ENCODE measurements at regions not wholly inside any gene's neighbourhood (a gene's known extent, or its start where the extent isn't known, plus 50 kb on each side); places are given as distances from the start of the nearest gene placed in this dataset.

DNA sequence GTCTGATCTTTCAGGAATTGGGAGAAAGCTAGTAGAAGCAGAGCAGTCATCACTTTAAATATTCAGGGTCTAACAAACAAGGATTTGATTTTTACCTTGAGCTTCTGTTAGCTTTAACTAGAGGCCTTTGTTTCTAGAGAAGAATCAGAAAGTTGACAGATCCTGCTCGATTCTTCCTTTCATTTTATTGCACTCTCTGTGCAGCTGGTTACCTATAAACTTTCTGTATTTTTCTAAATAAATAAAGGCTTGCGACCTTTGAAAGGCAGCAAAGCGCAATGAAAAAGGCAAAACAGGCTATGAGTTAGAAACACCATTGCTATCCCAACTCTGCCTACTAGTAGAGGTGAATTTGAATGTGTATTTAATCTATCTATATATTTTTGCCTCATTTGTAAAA is 101.4 kb upstream of the NPY2R start:
- no peak for DNase-seq
- Mint-ChIP-seq H3K4me3 (no peak overlapping the region), H3K27ac (no peak overlapping the region), H3K4me1 (no peaks in the 10 kb centered on the region), H3K27me3 (no peaks in the 10 kb centered on the region), H3K9me3 (no peaks in the 10 kb centered on the region), H3K36me3 (ENCODE audit: low read depth) (no peaks in the 10 kb centered on the region)
- ATAC-seq (ENCODE audit: low read depth), result no peak
- intact Hi-C loops (cut with micrococcal nuclease), result no loop called here
- no peak for TF ChIP-seq CTCF (IDR thresholded peaks at IDR 0.05)
- POLR2A ChIA-PET, result no interaction called here
- CTCF ChIA-PET, result no interaction called here

DNA sequence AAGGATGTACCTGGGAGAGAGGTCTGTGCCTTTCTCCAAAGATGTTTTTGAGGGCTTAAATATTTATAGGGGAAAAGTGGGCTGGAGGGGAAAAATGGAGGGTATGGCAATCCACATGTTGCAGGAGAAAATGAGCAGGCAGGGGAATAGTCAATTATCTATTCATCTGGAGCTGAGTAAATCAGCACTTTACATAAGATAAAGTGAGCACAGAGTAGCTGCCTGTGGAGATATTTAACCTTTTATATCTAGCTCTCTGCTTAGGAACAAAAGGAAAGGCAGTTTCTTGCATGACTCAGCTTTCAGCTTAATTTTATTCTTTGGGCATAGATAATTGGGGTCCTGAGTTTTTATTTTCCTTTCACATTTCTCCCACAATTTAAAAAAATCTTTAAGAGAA is 93.6 kb upstream of the NPY2R start:
- peaks cover 2% of the 10 kb centered on the region for H3K9me3 Mint-ChIP-seq
- CTCF ChIA-PET, result no interaction called here
- no peak overlapping the region for H3K27ac Mint-ChIP-seq
- POLR2A ChIA-PET, result no interaction called here
- ATAC-seq (ENCODE audit: low read depth) (no peak), DNase-seq (no peak)
- H3K27me3 Mint-ChIP-seq, result no peaks in the 10 kb centered on the region
- no peak for TF ChIP-seq CTCF (IDR thresholded peaks at IDR 0.05)
- no peak overlapping the region for H3K4me3 Mint-ChIP-seq
- no peaks in the 10 kb centered on the region for H3K36me3 Mint-ChIP-seq (ENCODE audit: low read depth)
- intact Hi-C loops (cut with micrococcal nuclease), result no loop called here
- no peaks in the 10 kb centered on the region for H3K4me1 Mint-ChIP-seq

DNA sequence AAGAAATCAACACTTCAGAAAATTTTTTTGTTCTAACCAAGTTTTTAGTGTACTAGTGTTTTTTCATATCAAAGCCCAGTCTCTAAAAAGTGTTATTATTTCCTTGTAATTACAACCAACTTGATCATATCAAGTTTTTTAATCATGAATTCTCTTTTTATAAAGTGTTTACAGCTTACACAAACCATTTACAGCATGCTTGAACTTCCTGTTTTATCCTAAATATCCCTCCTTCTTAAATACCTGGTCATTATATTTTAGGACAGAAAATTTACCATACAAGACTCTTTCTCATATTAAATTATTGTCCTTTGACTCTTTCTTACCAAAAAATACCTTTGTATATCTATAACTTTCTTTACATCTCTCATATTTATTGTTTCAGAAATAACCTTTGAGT is 89.4 kb upstream of the NPY2R start:
- ATAC-seq (ENCODE audit: low read depth) (no peak), DNase-seq (no peak)
- H3K36me3 Mint-ChIP-seq (ENCODE audit: low read depth), result no peaks in the 10 kb centered on the region
- no peak for TF ChIP-seq CTCF (IDR thresholded peaks at IDR 0.05)
- no peak overlapping the region for H3K27ac Mint-ChIP-seq
- H3K9me3 Mint-ChIP-seq, result peaks cover 2% of the 10 kb centered on the region
- ChIA-PET CTCF (no interaction called here), POLR2A (no interaction called here)
- H3K27me3 Mint-ChIP-seq, result no peaks in the 10 kb centered on the region
- intact Hi-C loops (cut with micrococcal nuclease), result no loop called here
- no peak overlapping the region for H3K4me3 Mint-ChIP-seq
- no peaks in the 10 kb centered on the region for H3K4me1 Mint-ChIP-seq

- Mint-ChIP-seq H3K4me3 (no peak overlapping the region), H3K27ac (no peak overlapping the region), H3K4me1 (no peaks in the 10 kb centered on the region), H3K36me3 (ENCODE audit: low read depth) (no peaks in the 10 kb centered on the region), H3K9me3 (peaks cover 2% of the 10 kb centered on the region), H3K27me3 (no peaks in the 10 kb centered on the region)
- ATAC-seq (ENCODE audit: low read depth) (no peak), DNase-seq (no peak)
- intact Hi-C loops (cut with micrococcal nuclease), result no loop called here
- POLR2A ChIA-PET, result no interaction called here
- TF ChIP-seq CTCF (IDR thresholded peaks at IDR 0.05), result no peak
- CTCF ChIA-PET, result no interaction called here
Measured at GRCh38 chr4:155120536-155120935, 87.9 kb upstream of the NPY2R start.

DNA sequence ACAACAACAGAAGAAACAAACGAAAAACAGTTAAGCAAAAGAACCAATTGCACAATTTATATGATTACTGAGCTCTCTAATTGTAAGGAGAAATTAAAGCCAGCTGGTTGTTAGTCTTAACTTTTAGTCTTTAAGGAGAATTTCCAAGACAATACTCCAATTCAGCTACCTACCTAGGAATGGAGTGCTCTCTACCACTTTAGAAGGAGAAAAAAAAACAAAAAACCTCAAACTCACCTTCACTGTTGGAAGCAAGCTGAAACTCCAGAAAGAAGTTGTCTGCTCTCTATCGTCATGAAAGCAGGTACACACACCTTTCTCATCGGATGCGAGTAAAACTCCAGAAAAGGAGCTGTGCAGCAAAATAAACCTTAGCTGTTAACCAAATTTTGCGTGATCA is 86.1 kb upstream of the NPY2R start:
- no peak for TF ChIP-seq CTCF (IDR thresholded peaks at IDR 0.05)
- no peak for ATAC-seq (ENCODE audit: low read depth)
- intact Hi-C loops (cut with micrococcal nuclease), result no loop called here
- no peak for DNase-seq
- H3K27me3 Mint-ChIP-seq, result no peaks in the 10 kb centered on the region
- H3K36me3 Mint-ChIP-seq (ENCODE audit: low read depth), result no peaks in the 10 kb centered on the region
- ChIA-PET POLR2A (no interaction called here), CTCF (no interaction called here)
- H3K4me1 Mint-ChIP-seq, result no peaks in the 10 kb centered on the region
- H3K27ac Mint-ChIP-seq, result no peak overlapping the region
- H3K9me3 Mint-ChIP-seq, result peaks cover 2% of the 10 kb centered on the region
- H3K4me3 Mint-ChIP-seq, result no peak overlapping the region
